HG03442 (cell line): ENCODE measurements at regions not wholly inside any gene's neighbourhood (a gene's known extent, or its start where the extent isn't known, plus 50 kb on each side); places are given as distances from the start of the nearest gene placed in this dataset.

Experiments
- ATAC-seq: cut with Tn5 transposase; IDR thresholded peaks from one replicate; pipeline ENCODE4 v1.9.1; 2021; ENCODE audit warnings: mild to moderate bottlenecking, moderate library complexity; ENCODE audit not compliant: unreplicated experiment

DNA sequence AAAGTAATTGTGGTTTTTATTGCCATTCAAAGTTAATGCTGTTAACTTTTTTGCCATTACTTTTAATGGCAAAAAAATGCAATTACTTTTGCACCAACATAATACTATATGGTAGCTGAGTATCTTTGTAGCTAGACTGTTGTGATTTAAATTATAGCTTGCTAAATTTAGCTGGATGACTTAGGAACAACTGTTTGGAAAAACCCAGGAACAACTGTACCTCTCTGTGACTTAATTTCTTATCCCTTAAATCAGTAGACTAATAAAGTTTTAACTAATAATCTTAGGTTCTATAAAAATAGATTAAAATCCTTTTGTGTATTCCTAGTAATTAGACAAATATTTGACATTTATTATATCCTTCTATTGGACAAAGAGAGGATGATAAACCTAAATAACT is 268.2 kb downstream of the TENT5A start:
- no peak for ATAC-seq

DNA sequence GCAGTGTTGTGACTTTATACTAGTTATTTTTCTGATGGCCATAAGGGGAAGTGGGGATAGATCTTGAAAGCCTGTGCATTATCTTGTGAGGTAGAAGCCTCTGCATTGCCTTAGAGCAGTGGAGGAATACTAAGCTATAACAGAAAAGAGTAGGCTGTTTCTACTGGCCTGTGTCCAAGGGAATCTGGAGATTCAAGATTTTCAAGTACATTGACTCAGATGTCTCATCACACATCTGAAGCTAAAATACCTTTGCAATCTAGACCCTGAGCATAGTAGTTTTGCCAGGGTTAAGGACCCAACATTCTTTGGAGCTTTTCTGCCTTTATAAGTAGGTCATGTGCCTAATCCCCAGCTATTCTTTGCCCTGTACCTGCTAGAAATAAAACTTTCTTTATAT is 272.3 kb downstream of the TENT5A start:
- ATAC-seq = no peak

DNA sequence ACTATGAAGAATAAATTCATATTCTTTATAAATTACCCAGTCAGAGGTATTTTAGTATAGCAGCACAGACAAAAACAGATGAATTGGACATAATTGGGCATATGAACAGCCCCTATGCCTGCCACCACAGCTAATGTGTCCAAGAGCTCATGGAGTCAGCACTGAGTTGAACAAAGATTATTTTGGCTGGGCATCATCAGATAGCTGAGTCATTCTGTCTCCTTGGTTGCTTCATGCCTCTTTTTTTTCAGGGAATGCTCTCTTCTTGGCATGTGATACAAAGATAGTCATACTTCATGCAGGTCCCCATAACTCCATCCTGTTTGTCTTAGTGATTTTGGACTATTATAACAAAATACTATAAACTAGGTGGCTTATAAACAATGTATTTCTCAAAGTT is 275.6 kb downstream of the TENT5A start:
- ATAC-seq = no peak

DNA sequence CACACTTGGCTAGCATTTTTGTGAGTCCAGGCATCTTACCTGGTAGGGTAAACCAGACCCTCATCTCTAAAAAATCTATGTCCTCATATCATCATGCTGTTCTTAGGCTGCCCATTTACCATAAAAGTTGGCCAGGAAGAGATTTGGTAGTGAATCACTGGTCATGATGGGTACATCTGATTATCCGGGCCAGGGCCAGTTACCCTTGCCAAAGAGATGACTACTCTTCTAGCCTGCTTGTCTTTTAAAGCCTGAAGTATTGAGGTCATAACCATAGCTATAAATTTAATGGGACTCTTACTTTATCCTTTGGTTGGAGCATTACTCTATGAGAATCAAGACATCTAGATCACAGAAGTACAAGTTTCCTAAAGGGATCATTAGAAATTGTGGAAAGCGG is 276.8 kb downstream of the TENT5A start:
- ATAC-seq = no peak

DNA sequence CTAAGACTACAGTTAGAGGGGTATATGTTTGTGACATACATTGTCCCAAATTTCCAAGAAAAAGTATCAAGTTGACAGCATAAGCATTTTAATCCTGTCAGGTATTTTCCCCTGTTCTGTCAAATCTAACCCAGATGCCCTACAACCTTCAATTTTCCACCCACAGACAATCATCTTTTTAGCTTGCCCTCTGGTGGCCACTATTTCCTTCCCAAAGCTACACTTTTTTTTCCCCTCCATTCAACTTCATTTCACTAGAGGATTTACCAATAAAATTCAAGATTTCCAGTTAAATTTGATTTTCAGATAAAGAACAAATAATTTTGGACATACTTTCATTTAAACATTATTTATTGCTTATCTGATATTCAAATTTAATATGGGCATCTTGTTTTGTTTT is 286.6 kb downstream of the TENT5A start:
- no peak for ATAC-seq

DNA sequence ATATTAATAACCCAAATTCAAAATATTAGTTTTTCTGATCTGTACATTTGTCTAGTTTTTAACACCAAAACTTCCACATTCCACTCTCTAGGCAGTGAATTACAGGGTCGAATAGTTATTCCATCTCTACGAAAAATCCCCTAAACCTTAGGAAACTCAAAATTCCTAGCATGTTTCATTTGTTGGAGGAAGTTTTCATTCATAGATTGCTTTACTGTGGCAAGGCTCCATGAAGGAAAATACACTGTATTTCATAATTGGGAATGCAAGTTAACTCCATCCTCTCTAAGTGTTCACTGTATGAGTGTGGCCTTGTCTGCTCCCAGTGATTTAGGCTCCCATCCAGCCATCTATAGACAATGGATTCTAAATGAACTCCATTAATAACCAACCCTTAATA is 296.1 kb downstream of the TENT5A start:
- no peak for ATAC-seq

DNA sequence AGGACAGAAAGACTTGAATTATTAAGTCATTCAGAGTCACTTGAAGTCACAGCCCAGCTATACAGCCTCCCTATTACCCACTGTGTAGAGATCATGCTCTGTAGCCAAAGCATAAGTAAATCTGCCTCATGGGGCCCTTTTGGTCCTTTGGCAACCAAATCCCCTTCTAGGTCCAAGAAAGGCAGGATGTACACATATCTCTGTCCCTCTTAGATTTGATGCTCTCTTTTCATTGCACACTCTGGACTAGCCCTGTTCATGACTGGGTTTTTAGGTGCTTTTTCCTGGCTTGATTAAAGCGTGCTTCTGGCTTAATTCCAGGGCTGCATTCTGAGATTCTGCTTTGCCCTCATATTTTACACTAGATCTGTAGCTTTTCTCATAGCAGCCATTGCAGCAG is 296.8 kb downstream of the TENT5A start:
- ATAC-seq = no peak

DNA sequence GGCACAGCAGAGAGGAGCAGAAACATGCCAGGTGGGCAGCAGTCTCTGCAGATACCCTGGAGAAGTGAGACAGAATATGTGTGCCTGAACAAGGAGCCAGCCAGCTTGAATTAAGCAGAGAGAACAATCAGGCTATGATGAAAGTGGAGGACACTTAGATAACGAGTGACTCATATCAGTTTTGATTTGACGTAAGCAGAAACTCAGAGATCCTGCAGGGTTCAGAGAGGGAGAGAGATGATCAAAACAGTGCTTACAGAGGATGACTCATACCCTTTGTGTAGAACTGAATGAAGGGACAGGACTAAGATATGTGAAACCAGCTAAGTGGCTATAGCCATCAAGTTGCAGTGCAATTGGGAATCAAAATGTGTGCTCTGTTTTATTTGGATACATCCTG is 300.7 kb downstream of the TENT5A start:
- ATAC-seq = peak; percentile 90

DNA sequence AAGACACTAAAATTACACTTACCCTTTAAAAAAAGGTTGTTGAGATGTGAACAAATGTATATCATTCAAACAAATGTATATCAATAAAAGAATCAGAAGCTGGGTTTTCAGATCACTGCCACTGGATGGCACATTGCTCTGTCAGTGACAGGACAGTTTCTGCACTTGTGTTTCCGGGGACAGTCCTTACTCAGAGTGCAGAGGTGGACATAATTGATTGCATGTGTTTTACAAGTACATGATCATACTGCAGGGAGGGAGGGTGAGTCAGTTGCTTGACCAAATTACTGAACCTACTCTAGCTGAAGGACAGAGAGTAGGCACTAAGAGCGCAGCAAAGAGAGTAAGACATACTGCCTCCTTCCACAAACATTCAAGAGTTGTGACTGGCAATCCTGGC is 302.3 kb downstream of the TENT5A start:
- no peak for ATAC-seq

DNA sequence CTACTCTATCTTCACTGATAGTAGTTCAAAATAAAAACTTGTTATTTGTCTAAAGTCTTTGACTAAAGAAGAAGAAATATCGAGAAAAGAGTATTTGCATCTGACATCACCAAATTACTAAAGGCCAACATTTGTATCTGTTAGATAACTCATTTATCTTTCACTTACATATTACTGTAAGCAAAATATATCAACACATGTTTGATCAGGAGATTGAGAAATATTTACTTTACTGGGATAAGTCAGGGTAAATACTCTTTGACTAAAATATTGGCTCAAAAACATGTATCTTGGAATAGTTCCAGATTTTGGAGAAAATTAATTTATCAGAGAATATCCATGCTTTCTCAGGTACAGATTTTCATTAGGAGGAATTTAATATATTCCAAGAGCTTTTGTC is 306.0 kb downstream of the TENT5A start:
- ATAC-seq = no peak

DNA sequence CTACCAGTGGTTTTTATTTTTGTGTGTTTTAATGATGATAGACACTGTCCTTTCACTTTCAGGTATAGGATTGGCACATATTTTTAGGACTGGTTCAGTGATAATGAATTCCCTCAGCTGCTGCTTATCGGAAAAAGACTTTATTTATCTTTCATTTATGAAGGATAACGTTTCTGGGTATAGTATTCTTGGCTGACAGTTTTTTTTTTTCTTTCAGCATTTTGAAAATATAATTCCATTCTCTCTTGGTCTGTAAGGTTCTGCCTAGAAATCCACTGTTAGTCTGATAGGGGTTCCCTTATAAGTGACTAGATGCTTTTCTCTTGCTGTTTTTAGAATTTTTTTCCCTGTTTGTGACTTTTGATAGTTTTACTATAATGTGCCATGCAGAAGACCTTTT is 313.1 kb downstream of the TENT5A start:
- no peak for ATAC-seq

DNA sequence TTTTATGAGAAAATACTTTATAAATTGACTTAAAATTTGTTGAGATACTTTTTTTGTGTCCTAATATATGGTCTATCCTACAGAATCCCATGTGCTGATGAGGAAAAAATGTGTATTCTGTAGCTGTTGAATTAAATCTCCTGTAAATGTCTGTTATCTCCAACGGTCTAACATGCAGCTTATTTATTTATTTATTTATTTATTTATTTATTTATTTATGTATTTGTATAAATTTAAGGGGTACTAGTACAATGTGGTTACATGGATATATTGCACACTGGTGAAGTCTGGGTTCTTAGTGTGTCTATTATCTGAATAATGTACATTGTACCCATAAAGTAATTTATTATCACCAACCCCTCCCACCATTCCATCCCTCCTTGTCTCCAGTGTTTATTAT is 315.5 kb downstream of the TENT5A start:
- no peak for ATAC-seq

DNA sequence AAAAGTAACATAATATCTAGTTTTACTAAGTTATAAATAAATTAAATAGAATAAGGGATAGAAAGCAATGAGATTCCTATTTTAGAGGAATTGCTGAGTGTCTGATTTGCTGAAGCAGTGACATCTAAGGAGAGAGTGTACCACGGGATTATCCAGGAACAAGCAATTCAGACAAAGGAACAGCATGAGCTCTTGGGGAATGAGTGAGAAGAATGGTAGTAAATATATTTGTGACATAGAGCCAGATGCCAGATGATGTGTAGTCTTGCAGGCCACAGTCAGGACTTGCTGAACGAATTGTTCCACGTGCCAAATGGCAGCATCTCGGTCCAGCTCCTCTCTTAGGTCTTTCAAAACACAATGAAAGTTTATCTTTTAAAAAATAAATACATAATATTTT is 339.2 kb downstream of the TENT5A start:
- ATAC-seq = no peak

DNA sequence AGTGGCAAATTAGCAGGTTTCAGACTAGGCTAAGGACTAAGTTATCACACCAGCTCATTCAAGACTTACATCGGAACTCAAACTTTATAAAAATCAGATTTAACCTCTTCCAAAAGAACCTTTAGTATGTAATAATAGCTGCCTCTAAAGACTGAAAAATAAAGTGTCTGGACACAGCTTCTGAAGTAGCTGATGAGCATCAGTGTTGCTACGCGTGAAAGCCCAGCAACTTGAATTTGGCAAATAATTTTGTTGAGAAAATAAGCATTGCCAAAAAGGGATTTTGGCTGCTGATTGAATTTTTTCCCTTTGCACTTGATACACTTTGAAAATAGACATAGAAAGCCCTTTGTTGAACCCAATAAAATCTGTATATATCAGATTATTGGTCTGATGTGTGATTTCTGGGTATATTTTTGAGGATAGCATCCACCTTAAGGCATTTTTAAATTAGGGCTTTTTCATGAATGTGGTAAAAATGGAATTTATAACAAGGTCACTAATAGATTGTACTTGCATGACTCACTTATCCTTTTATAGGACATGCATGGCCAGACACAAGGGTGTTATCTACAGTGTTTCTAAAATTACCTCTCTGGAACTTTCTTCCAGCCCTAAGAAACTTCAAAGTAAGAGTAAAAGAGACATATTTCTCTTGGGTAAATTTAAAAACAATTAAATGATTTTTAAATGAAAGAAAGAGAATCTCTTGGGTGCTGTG is 350.4 kb downstream of the TENT5A start:
- ATAC-seq = no peak

DNA sequence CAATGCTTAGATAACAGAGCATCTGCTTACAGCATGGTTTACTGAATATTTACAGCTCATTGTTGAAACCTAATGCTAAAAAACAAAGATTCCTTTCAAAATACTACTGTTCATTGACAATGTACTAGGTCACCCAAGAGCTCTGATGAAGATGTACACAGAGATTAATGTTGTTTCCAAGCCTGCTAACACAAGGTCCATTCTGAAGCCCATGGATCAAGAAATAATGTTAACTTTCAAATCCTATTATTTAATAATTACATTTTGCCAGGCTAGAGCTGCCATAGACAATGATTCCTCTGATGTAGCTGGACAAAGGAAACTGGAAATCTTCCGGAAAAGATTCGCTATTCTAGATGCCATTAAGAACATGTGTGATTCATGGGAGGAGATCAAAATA is 355.6 kb downstream of the TENT5A start:
- no peak for ATAC-seq

DNA sequence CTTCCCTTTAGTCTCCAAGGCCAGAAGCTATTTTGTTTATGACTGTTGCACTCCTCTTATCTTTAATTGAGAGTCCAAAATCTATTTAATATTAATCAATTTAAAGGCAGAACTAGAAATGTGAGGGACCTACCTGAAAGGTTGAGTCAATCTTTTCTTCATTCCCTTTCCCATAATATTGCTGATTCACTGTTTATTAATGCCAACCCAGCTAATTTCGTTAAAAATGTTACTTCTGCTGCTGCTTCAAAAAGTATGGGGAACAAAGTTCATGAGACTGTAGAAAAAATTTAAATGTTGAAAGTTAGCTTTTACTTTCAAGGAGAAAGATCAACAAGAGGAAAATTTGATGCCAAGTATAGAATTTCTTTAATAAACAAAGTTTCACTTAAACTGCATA is 365.3 kb downstream of the TENT5A start:
- no peak for ATAC-seq

DNA sequence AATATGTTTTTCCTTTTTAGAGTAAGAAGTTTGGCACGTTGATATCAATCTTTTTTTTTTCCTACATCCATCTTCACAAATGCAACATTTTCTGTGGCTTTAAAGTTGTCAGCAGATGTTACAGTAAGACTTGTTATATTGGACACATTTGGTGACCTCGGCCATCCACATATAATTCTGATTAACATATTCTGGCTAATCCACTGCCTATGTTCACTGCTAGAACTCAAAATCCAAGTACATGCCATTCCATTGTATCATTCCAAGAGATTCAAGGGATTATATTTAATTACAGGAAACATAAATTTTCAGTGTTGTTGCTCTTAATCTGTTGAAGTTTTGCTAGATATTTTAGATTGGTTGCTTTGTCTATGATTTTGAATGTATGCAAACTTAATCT is 367.6 kb downstream of the TENT5A start:
- no peak for ATAC-seq

DNA sequence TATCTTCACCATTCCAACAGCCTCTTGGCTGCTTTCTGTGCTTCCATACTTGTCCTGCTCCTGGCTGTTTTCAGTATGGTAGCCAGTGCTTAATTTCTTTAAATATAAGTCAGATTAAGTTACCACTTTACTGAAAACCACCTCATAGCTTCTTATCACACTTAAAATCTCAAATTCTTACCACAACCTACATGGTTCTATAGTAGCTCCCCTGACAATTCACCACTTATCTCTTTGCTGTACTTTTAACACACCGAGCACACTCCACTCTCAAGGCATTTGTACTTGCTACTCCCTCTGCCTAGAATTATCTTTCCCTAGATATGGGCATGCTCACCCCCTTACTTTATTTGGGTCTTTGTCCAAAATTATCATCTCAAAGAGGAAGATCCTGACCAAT is 369.0 kb downstream of the TENT5A start:
- ATAC-seq = no peak

DNA sequence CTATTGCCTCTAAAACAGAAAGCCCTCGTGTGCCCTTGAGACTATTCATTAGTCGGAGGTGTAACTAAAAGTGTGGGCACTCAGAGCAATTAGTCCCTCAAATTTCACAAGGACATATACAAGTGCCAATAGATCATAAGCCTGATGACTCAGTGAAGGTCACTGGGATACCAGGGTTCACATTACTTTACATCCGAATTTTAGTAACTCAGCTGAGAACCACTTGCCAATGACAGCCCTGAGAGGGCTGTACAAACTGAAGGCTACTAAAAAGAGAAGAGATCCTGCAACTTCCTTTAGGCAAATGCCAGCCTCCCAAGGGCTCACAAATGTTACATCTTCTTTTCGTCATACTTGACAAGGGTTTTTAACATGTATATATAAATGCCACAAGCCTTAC is 369.6 kb downstream of the TENT5A start:
- ATAC-seq = no peak

DNA sequence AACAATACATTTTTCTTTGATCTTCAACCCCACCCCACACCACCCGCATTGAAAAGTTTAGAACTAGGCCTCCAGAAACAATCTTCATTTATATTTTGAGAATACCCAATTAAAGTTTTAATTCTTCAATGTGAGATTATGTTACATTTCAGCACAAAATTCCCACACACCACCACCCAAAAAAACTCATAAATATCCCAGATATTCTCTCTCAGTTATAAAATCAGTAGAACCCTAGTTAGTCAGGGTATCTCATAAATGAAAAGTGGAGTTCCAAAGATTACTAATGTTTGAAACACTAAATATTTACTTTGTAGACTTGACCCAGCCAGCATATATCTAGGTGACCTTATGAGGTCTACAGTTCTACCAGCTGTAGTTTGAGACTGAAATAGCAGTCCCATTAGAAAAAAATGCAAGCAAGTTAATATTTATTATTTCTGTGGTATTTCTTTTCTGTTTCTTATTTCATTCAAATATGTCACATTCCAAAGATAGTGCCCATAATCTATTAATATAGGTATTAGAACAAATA is 371.0 kb downstream of the TENT5A start:
- no peak for ATAC-seq

DNA sequence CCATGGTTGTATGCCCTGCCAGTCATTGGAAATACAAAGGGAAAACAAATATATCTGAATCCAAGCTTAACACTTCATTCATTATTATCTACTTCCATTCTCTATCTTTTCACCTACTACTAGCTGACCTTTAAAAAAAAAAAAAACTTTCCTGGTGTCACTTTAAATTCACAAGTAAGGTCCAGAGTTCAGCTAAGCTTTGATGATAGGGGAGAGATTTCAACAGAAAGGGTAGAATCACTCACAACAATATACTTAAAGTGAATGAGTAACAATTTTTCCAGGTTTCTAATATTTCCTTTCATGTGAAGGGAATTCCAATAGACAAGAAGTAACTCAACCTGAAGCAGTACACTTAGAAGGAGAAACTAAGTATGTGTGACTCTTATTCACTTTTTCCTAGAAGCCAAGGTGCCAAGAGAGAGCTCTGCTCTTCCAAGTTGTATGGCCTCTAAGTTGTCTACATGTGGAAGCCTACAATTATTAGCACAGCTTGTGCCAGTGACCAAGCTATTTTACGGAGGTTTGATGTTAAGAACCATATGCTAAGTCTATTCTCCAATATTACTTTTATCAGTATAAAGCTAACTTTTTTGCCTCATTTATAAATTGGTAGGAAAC is 371.7 kb downstream of the TENT5A start:
- no peak for ATAC-seq

DNA sequence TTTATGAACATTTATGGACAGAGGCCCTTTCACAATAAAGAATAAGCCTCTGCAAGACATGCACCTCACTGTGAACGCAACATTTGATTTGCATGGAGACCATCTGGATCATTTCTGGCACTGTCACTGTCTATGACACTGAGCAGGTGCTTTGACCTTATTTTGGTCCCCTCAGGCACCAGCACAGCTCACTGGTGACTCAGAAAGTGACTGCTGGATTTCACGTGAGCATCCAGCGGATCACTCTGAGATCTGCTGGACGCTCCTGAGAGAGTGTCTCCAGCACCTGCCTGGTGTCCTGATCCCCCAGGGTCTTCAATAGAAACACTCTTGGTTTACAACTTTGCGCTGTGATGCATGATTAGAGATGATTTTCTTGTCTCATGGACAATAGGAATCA is 375.7 kb downstream of the TENT5A start:
- no peak for ATAC-seq

DNA sequence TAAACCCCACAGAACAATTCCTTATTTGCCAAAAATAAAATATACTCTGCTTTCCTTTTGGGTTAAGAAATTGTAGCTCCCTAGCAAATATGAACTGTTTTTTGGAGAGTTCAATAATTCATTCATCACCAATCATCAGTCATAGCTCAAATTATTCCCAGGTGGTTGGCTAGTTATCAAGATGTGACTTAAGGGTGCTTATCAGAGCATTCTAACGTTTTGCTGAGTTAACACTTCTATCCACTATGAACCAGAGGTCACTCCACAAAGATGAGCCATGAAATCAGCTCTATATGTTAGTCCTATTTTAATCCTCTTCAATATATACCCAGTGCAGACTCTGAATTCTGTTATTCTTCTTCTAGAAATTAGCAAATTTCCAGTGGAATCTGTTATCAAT is 379.1 kb downstream of the TENT5A start:
- no peak for ATAC-seq
